ENCODE measurements at regions not wholly inside any gene's neighbourhood (a gene's known extent, or its start where the extent isn't known, plus 50 kb on each side); places are given as distances from the start of the nearest gene placed in this dataset.

GRCh38 chr9:108290839-108291585 lies 564.8 kb downstream of the ACTL7B start:
- DNase-seq, result no peak

- no peak for DNase-seq
These were observed 569.1 kb downstream of the ACTL7B start for GRCh38 chr9:108286638-108287206.

GRCh38 chr9:108283696-108284095 lies 572.1 kb downstream of the ACTL7B start:
- no peak for DNase-seq

- no peak for DNase-seq
These were observed 572.9 kb downstream of the ACTL7B start for GRCh38 chr9:108282872-108283271.

GRCh38 chr9:108281696-108282095 lies 574.1 kb downstream of the ACTL7B start:
- DNase-seq, result no peak

- no peak for DNase-seq
These were observed 577.4 kb downstream of the ACTL7B start for GRCh38 chr9:108278341-108278740.

- no peak for DNase-seq
These were observed 578.6 kb downstream of the ACTL7B start for GRCh38 chr9:108277216-108277615.

GRCh38 chr9:108275906-108276305 lies 579.9 kb downstream of the ACTL7B start:
- no peak for DNase-seq

- no peak for DNase-seq
These were observed 580.8 kb downstream of the ACTL7B start for GRCh38 chr9:108274971-108275370.

GRCh38 chr9:108273988-108274387 lies 581.8 kb downstream of the ACTL7B start:
- no peak for DNase-seq

- peak in 38 of 56 donors; percentile 1 to 76 (median 26) for DNase-seq
These were observed 583.4 kb downstream of the ACTL7B start for GRCh38 chr9:108272349-108272899.

- DNase-seq, result no peak
These were observed 584.0 kb downstream of the ACTL7B start for GRCh38 chr9:108271646-108272348.

- DNase-seq, result no peak
These were observed 584.5 kb downstream of the ACTL7B start for GRCh38 chr9:108271236-108271635.

GRCh38 chr9:108270561-108270960 lies 585.2 kb downstream of the ACTL7B start:
- DNase-seq, result no peak

- DNase-seq, result no peak
These were observed 585.7 kb downstream of the ACTL7B start for GRCh38 chr9:108270051-108270450.

GRCh38 chr9:108269371-108269770 lies 586.4 kb downstream of the ACTL7B start:
- DNase-seq, result no peak

GRCh38 chr9:108265065-108265464 lies 590.7 kb downstream of the ACTL7B start:
- no peak for DNase-seq

- no peak for DNase-seq
These were observed 591.7 kb downstream of the ACTL7B start for GRCh38 chr9:108264093-108264492.

- DNase-seq, result no peak
These were observed 593.0 kb downstream of the ACTL7B start for GRCh38 chr9:108262836-108263235.

GRCh38 chr9:108259917-108260675 lies 595.7 kb downstream of the ACTL7B start:
- DNase-seq, result no peak

- DNase-seq, result peak in 1 of 56 donors; percentile 1
These were observed 597.1 kb downstream of the ACTL7B start for GRCh38 chr9:108258640-108259039.

GRCh38 chr9:108257382-108257781 lies 598.4 kb downstream of the ACTL7B start:
- DNase-seq, result no peak

Measured in amygdala (tissue), 56 donors.